Lower leg skin (tissue), 4 donors: ENCODE measurements at regions not wholly inside any gene's neighbourhood (a gene's known extent, or its start where the extent isn't known, plus 50 kb on each side); places are given as distances from the start of the nearest gene placed in this dataset.
"Not testable (repeated sequence)": the region's sequence is repeated elsewhere in the genome, so short reads cannot be mapped to it uniquely, and the experiment has no call there.

Source experiments
- DNase-seq, 2 donors: peaks; one replicate each; pipeline ENCODE4 v3.0.0-alpha.2; 2019; ENCODE audit warnings: low spot score in 2 of 2
- H3K4me3 ChIP-seq: fragments of 200-600 bp; sonication (generic); 2 replicates; pipeline ENCODE4 v1.5.1; 2017; ENCODE audit warnings: mild to moderate bottlenecking, low read depth; ENCODE audit not compliant: poor library complexity, severe bottlenecking
- CTCF ChIP-seq, 3 donors: fragments of 450-650 bp; IDR thresholded peaks; one replicate each; pipeline ENCODE4 v1.5.1; 2016; ENCODE audit warnings: antibody characterized with exemption in 3 of 3, mild to moderate bottlenecking in 3 of 3, moderate library complexity in 2 of 3
- POLR2A ChIP-seq, 2 donors: fragments of 450-650 bp; IDR thresholded peaks; one replicate each; pipeline ENCODE4 v1.6.1; 2016 to 2017; ENCODE audit warnings: antibody characterized with exemption in 2 of 2, mild to moderate bottlenecking in 1 of 2, moderate library complexity in 1 of 2
- WGBS, 2 donors: methylation state at CpG; one replicate each; pipeline ENCODE4 v1.1.5; 2018; 5-methylcytosine and 5-hydroxymethylcytosine counted together
- intact Hi-C: fragments of 100-400 bp; cut with DNase I; formaldehyde crosslinking; loops from one replicate; pipeline ENCODE4 v1.15.0; 2023; ENCODE audit warnings: low total_unique reads

GRCh38 chr11:27228232-27228905 lies 134.6 kb downstream of the CCDC34 start:
- DNase-seq: no peak
- WGBS, 2 donors: 27 to 28% methylated on average over 7 of the region's 7 CpGs
- H3K4me3 ChIP-seq: no peak overlapping the region
- TF ChIP-seq POLR2A (IDR thresholded peaks at IDR 0.05) (no peak), CTCF (IDR thresholded peaks at IDR 0.05) (no peak)
- intact Hi-C loops: no loop called here

GRCh38 chr11:27227736-27228135 lies 135.3 kb downstream of the CCDC34 start:
- no peak for TF ChIP-seq CTCF (IDR thresholded peaks at IDR 0.05)
- TF ChIP-seq POLR2A (IDR thresholded peaks at IDR 0.05): no peak
- H3K4me3 ChIP-seq: no peak overlapping the region
- no peak for DNase-seq
- 26 to 35% methylated on average over 5 of the region's 5 CpGs for WGBS, 2 donors
- intact Hi-C loops: no loop called here

- intact Hi-C loops, H3K4me3 ChIP-seq, DNase-seq: not testable (repeated sequence)
- WGBS, 2 donors: 91 to 96% methylated on average over 8 to 13 of the region's 24 CpGs
Measured at GRCh38 chr11:27219487-27220039, 143.5 kb downstream of the CCDC34 start.

GRCh38 chr11:27218421-27219038 lies 144.5 kb downstream of the CCDC34 start:
- DNase-seq: no peak
- TF ChIP-seq CTCF (IDR thresholded peaks at IDR 0.05) (no peak), POLR2A (IDR thresholded peaks at IDR 0.05) (no peak)
- intact Hi-C loops: no loop called here
- H3K4me3 ChIP-seq: no peak overlapping the region
- 48 to 50% methylated on average over 3 of the region's 3 CpGs for WGBS, 2 donors

- no peak for DNase-seq
- 35 to 67% methylated on average over 1 of the region's 1 CpG for WGBS, 2 donors
- TF ChIP-seq POLR2A (IDR thresholded peaks at IDR 0.05) (no peak), CTCF (IDR thresholded peaks at IDR 0.05) (no peak)
- no peak overlapping the region for H3K4me3 ChIP-seq
- intact Hi-C loops: no loop called here
Measured at GRCh38 chr11:27217948-27218420, 145.0 kb downstream of the CCDC34 start.

DNA sequence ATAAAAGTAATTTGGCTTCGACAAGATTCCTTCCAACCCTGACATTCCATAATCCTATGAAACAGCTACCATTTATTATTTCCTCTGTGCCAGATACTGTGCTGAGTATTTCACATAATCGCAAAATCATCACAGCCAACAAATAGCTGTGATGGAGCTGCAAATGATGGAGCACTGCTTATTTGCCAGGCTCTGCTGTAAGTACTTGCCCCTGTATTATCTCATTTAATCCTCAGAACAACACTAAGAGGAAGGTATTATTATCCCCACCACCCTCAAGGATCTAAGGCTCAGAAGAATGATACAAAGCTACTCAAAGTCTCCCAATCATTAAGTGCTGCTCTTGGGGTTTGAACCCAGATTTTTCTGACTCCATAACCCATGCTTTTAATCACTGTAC lies 145.5 kb downstream of the CCDC34 start:
- TF ChIP-seq POLR2A (IDR thresholded peaks at IDR 0.05) (no peak), CTCF (IDR thresholded peaks at IDR 0.05) (no peak)
- H3K4me3 ChIP-seq: no peak overlapping the region
- DNase-seq: no peak
- 84 to 87% methylated on average over 2 of the region's 2 CpGs for WGBS, 2 donors
- intact Hi-C loops: no loop called here
